ENCODE measurements at regions not wholly inside any gene's neighbourhood (a gene's known extent, or its start where the extent isn't known, plus 50 kb on each side); places are given as distances from the start of the nearest gene placed in this dataset.
A peak's percentile ranks its signal among the peaks of the same experiment; 100 is the strongest.

DNA sequence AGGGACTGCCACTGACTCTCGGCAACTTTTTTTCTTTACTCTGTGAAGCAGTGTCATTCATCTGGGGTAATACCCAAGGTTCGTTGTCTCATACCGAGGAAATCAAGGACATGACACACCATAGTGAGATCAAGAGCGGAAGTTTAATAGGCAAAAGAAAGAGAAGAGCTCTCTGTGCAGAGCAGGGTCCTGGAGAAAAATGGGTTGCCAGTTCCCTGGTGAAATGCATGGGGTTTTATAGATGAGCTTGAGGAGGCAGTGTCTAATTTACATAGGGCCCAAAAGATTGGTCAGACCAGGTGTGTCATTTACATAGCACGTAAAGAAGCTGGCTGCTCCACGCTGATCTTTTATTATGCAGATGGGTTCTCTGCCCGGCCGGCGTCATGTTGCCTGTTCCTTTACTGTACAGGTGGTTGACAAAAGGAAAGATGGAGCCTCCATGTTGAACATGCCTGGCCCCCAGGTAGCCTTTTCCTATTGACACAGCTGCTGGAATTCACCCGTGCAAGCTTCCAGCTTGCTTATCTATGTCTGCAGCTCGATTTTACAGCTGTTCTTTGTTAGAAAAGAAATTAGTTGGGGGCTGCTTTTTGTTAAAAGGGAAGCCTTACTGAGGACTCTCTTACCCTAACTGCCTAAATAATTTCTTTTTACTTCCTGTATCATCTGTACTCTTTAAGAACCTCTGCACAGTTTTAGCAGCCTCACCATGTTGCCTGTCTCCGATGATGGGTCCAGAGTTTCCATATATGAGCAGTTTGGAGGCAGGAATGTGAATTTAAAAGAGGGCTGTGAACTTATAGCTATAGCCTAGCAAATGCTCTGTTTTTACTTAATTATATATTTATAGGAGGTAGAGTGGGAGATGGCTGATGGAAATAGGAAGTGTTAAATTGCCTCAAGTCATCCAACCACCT is 98.0 kb upstream of the DIAPH3 start:
- 85% methylated on average over 9 of the region's 12 CpGs for WGBS (ENCODE audit: insufficient coverage)
- H3K27me3 Mint-ChIP-seq = peaks cover 13 to 17% of the 10 kb centered on the region in 2 donors
- H3K9me3 Mint-ChIP-seq = peaks cover 2 to 7% (median 4%) of the 10 kb centered on the region in 3 donors
- Histone ChIP-seq H3K27ac (ENCODE audit: low read length) (no peak overlapping the region), H3K4me3 (ENCODE audit: control insufficient read depth in 1 of 2, extremely low read depth in 1 of 2, low read length in 1 of 2) (no peak overlapping the region), H3K27me3 (replicated peaks in 1 of 2; ENCODE audit: control insufficient read depth in 2 of 2, extremely low read depth in 1 of 2, insufficient read depth in 2 of 2, low read length in 1 of 2) (peaks cover 0 to 3% of the 10 kb centered on the region in 2 experiments), H3K9me3 (no peaks in the 10 kb centered on the region), H3K36me3 (ENCODE audit: control insufficient read depth in 2 of 2, extremely low read depth in 1 of 2, insufficient read depth in 1 of 2, low read length in 1 of 2) (no peaks in the 10 kb centered on the region), H3K4me1 (ENCODE audit: control insufficient read depth in 1 of 2, extremely low read depth in 1 of 2, insufficient read depth in 2 of 2, low read length in 2 of 2) (no peaks in the 10 kb centered on the region)
- no peak for ATAC-seq (replicated peaks in 1 of 4)
- ChIA-PET POLR2A (no interaction called here), CTCF (no interaction called here)
- H3K4me1 Mint-ChIP-seq = no peaks in the 10 kb centered on the region
- H3K27ac Mint-ChIP-seq = no peak overlapping the region
- DNase-seq = no peak
- H3K4me3 Mint-ChIP-seq = no peak overlapping the region
- H3K36me3 Mint-ChIP-seq = no peaks in the 10 kb centered on the region

DNA sequence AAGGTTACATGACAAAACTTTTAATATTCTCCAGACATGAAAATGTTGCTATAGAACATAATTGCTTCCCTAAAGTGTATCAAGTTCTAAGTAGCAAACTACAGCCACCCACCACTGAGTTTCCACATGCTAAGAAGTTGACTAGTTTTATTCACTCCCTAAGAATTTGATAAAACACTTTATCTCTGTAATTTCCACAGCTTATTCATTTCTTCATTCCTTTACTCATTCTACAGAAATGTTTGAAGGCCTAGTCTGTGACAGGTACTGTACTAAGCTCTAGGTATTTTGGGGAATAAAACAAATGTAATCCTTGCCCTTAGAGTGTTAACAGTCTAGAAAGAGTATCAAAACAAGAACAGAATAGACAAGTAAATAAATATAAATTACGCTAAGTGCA is 101.8 kb upstream of the DIAPH3 start:
- Mint-ChIP-seq H3K36me3 (no peaks in the 10 kb centered on the region), H3K4me3 (no peak overlapping the region), H3K27ac (no peak overlapping the region), H3K4me1 (peaks cover 0 to 3% (median 2%) of the 10 kb centered on the region in 3 donors), H3K9me3 (peaks cover 0 to 4% (median 3%) of the 10 kb centered on the region in 3 donors), H3K27me3 (peaks cover 8 to 17% of the 10 kb centered on the region in 2 donors)
- WGBS (ENCODE audit: insufficient coverage) = no CpG with 5 or more reads among the region's 1 CpG
- ChIA-PET POLR2A (no interaction called here), CTCF (no interaction called here)
- H3K27ac ChIP-seq (ENCODE audit: low read length) = no peak overlapping the region
- H3K9me3 ChIP-seq = no peaks in the 10 kb centered on the region
- peaks cover 0 to 8% of the 10 kb centered on the region in 2 experiments for H3K4me1 ChIP-seq (ENCODE audit: control insufficient read depth in 1 of 2, extremely low read depth in 1 of 2, insufficient read depth in 2 of 2, low read length in 2 of 2)
- ATAC-seq (replicated peaks in 1 of 4) (no peak), DNase-seq (no peak)
- H3K27me3 ChIP-seq (replicated peaks in 1 of 2; ENCODE audit: control insufficient read depth in 2 of 2, extremely low read depth in 1 of 2, insufficient read depth in 2 of 2, low read length in 1 of 2) = peaks cover 0 to 9% of the 10 kb centered on the region in 2 experiments
- no peaks in the 10 kb centered on the region for H3K36me3 ChIP-seq (ENCODE audit: control insufficient read depth in 2 of 2, extremely low read depth in 1 of 2, insufficient read depth in 1 of 2, low read length in 1 of 2)
- no peak overlapping the region for H3K4me3 ChIP-seq (ENCODE audit: control insufficient read depth in 1 of 2, extremely low read depth in 1 of 2, low read length in 1 of 2)

DNA sequence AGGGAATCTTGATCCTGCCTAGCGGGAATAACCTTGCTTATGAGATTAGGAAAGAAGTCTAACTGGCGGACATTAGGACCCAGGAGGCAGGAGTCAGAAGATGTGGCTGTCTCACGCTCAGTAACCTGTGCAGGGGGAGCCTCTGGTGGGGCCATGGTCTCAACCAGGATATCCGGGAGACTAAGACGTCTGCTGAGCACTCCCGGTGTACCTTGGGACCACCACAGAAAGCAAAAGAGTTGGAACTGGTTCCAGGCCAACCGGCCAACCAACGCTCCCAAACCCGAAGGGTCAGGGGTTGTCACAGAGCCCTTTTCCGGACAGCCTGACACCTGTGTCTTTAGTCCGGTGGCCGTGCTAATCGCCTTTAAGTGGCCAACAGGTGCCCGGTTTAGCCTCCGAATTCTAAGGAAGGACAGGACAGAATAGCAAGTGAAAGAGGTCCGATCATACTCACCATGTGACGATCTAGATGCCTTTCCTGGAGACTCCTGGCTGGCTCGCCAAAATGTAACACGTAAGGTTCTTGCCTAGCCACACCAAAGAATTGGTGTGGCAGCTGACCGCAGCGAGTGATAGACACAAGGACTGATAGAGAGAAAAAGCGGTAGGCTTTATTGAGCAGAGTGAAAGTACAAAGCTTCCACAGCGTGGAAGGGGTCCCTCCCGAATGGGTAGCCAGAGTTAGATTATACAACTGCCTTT is 103.9 kb upstream of the DIAPH3 start:
- H3K4me3 Mint-ChIP-seq = no peak overlapping the region
- Histone ChIP-seq H3K27ac (ENCODE audit: low read length) (no peak overlapping the region), H3K36me3 (ENCODE audit: control insufficient read depth in 2 of 2, extremely low read depth in 1 of 2, insufficient read depth in 1 of 2, low read length in 1 of 2) (no peaks in the 10 kb centered on the region), H3K9me3 (no peaks in the 10 kb centered on the region), H3K4me3 (ENCODE audit: control insufficient read depth in 1 of 2, extremely low read depth in 1 of 2, low read length in 1 of 2) (peak overlapping the region; percentile 36 to 52), H3K4me1 (ENCODE audit: control insufficient read depth in 1 of 2, extremely low read depth in 1 of 2, insufficient read depth in 2 of 2, low read length in 2 of 2) (peaks cover 0 to 8% of the 10 kb centered on the region in 2 experiments), H3K27me3 (replicated peaks in 1 of 2; ENCODE audit: control insufficient read depth in 2 of 2, extremely low read depth in 1 of 2, insufficient read depth in 2 of 2, low read length in 1 of 2) (peaks cover 0 to 7% of the 10 kb centered on the region in 2 experiments)
- 47% methylated on average over 23 of the region's 24 CpGs for WGBS (ENCODE audit: insufficient coverage)
- H3K27me3 Mint-ChIP-seq = peaks cover under 1 to 7% of the 10 kb centered on the region in 2 donors
- peak in 30 of 35 experiments; percentile 1 to 46 (median 12) for DNase-seq
- POLR2A ChIA-PET = no interaction called here
- H3K4me1 Mint-ChIP-seq = peaks cover 0 to 6% (median 2%) of the 10 kb centered on the region in 3 donors
- H3K27ac Mint-ChIP-seq = no peak overlapping the region
- peak; percentile 62 to 88 (median 70) for ATAC-seq (replicated peaks in 1 of 4)
- peaks cover 0 to 4% (median 0%) of the 10 kb centered on the region in 3 donors for H3K9me3 Mint-ChIP-seq
- no peaks in the 10 kb centered on the region for H3K36me3 Mint-ChIP-seq
- CTCF ChIA-PET = no interaction called here

DNA sequence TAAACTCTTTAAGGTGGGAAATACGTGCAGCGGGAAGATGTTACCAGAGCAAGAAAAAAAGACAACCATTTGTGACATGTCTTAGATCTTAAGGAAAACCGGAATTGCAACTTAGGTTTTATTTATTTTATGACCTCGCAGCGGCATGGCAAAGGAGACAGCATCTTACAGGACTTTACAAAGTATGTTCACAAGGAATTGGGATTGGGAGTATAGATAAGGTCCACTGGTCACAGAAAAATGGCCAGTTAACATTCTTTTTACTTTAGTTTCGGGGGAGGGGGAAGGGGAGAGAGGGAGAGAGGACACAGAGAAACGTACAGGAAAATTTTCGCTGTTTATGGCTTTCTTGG is 104.5 kb upstream of the DIAPH3 start:
- Histone ChIP-seq H3K27me3 (replicated peaks in 1 of 2; ENCODE audit: control insufficient read depth in 2 of 2, extremely low read depth in 1 of 2, insufficient read depth in 2 of 2, low read length in 1 of 2) (peaks cover 0 to 7% of the 10 kb centered on the region in 2 experiments), H3K9me3 (no peaks in the 10 kb centered on the region), H3K4me1 (ENCODE audit: control insufficient read depth in 1 of 2, extremely low read depth in 1 of 2, insufficient read depth in 2 of 2, low read length in 2 of 2) (peaks cover 0 to 8% of the 10 kb centered on the region in 2 experiments), H3K4me3 (ENCODE audit: control insufficient read depth in 1 of 2, extremely low read depth in 1 of 2, low read length in 1 of 2) (peak overlapping the region; percentile 36 to 52), H3K36me3 (ENCODE audit: control insufficient read depth in 2 of 2, extremely low read depth in 1 of 2, insufficient read depth in 1 of 2, low read length in 1 of 2) (no peaks in the 10 kb centered on the region), H3K27ac (ENCODE audit: low read length) (no peak overlapping the region)
- ATAC-seq (replicated peaks in 1 of 4) (no peak), DNase-seq (no peak)
- Mint-ChIP-seq H3K36me3 (no peaks in the 10 kb centered on the region), H3K4me1 (peaks cover 0 to 6% (median 2%) of the 10 kb centered on the region in 3 donors), H3K4me3 (no peak overlapping the region), H3K9me3 (peaks cover 0 to 2% (median 0%) of the 10 kb centered on the region in 3 donors), H3K27me3 (peaks cover 0 to 7% of the 10 kb centered on the region in 2 donors), H3K27ac (no peak overlapping the region)
- ChIA-PET CTCF (no interaction called here), POLR2A (no interaction called here)
- WGBS (ENCODE audit: insufficient coverage) = 29% methylated on average over 6 of the region's 8 CpGs

DNA sequence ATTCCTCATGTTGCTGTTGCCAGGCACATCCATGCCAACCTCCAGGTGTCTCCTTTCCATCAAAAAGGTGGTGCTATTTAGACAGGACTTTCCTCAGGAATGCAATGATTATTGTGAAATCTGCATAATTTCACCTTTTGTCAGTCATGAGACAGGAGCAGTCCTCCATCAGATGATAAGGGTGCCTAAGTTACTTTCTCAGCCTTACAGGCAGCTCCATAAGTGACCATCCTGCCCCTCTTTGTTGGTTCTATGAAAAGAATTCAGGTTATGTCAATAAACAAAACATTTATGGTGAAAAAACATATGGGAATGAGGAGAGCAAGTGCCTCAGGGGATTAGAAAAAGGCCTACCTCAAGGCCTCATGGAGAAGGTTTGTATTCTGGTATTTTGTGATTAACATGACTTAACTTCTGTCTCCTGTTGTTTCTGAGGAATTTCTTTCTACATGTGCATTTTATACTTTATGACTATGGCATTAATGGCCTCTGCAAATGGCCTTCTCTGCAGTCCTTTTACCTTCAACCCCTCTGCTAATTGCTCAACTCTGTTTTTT is 110.3 kb upstream of the DIAPH3 start:
- Histone ChIP-seq H3K27ac (ENCODE audit: low read length) (no peak overlapping the region), H3K4me1 (ENCODE audit: control insufficient read depth in 1 of 2, extremely low read depth in 1 of 2, insufficient read depth in 2 of 2, low read length in 2 of 2) (no peaks in the 10 kb centered on the region), H3K27me3 (replicated peaks in 1 of 2; ENCODE audit: control insufficient read depth in 2 of 2, extremely low read depth in 1 of 2, insufficient read depth in 2 of 2, low read length in 1 of 2) (no peaks in the 10 kb centered on the region), H3K36me3 (ENCODE audit: control insufficient read depth in 2 of 2, extremely low read depth in 1 of 2, insufficient read depth in 1 of 2, low read length in 1 of 2) (no peaks in the 10 kb centered on the region), H3K4me3 (ENCODE audit: control insufficient read depth in 1 of 2, extremely low read depth in 1 of 2, low read length in 1 of 2) (no peak overlapping the region), H3K9me3 (no peaks in the 10 kb centered on the region)
- Mint-ChIP-seq H3K4me1 (peaks cover 0 to 3% (median 0%) of the 10 kb centered on the region in 3 donors), H3K4me3 (no peak overlapping the region), H3K27me3 (peaks cover 0 to 7% of the 10 kb centered on the region in 2 donors), H3K36me3 (no peaks in the 10 kb centered on the region), H3K27ac (no peak overlapping the region), H3K9me3 (no peaks in the 10 kb centered on the region)
- CTCF ChIA-PET = no interaction called here
- ATAC-seq (replicated peaks in 1 of 4) (no peak), DNase-seq (no peak)
- POLR2A ChIA-PET = no interaction called here

DNA sequence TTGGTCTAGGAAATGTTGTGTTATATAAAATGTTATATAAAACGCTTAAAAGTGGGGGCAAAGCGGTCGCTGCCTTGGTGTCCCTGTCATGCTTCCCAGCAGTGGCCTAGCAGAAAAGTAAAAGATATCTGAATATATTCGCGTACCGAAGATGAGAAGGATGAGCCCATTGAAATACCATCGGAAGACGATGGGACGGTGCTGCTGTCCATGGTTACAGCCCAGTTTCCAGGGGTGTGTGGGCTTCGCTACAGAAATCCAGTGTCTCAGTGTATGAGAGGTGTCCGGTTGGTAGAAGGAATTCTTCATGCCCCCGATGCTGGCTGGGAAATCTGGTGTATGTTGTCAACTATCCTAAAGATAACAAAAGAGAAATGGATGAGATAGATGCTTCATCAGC is 110.9 kb upstream of the DIAPH3 start:
- no peak for ATAC-seq (replicated peaks in 1 of 4)
- CTCF ChIA-PET = no interaction called here
- 96% methylated on average over 10 of the region's 12 CpGs for WGBS (ENCODE audit: insufficient coverage)

More for the DNA sequence above, 110.9 kb upstream of the DIAPH3 start:
- H3K36me3 Mint-ChIP-seq = no peaks in the 10 kb centered on the region
- Histone ChIP-seq H3K27me3 (replicated peaks in 1 of 2; ENCODE audit: control insufficient read depth in 2 of 2, extremely low read depth in 1 of 2, insufficient read depth in 2 of 2, low read length in 1 of 2) (peaks cover 0 to 5% of the 10 kb centered on the region in 2 experiments), H3K36me3 (ENCODE audit: control insufficient read depth in 2 of 2, extremely low read depth in 1 of 2, insufficient read depth in 1 of 2, low read length in 1 of 2) (no peaks in the 10 kb centered on the region), H3K4me1 (ENCODE audit: control insufficient read depth in 1 of 2, extremely low read depth in 1 of 2, insufficient read depth in 2 of 2, low read length in 2 of 2) (no peaks in the 10 kb centered on the region), H3K4me3 (ENCODE audit: control insufficient read depth in 1 of 2, extremely low read depth in 1 of 2, low read length in 1 of 2) (no peak overlapping the region), H3K27ac (ENCODE audit: low read length) (no peak overlapping the region), H3K9me3 (no peaks in the 10 kb centered on the region)
- no peaks in the 10 kb centered on the region for H3K9me3 Mint-ChIP-seq
- no peak overlapping the region for H3K4me3 Mint-ChIP-seq
- no peak overlapping the region for H3K27ac Mint-ChIP-seq
- peaks cover 0 to 3% (median 0%) of the 10 kb centered on the region in 3 donors for H3K4me1 Mint-ChIP-seq
- no peak for DNase-seq
- POLR2A ChIA-PET = no interaction called here
- H3K27me3 Mint-ChIP-seq = peaks cover 1 to 7% of the 10 kb centered on the region in 2 donors

All from T-cell (primary cell).